ENCODE measurements at regions not wholly inside any gene's neighbourhood (a gene's known extent, or its start where the extent isn't known, plus 50 kb on each side); places are given as distances from the start of the nearest gene placed in this dataset.

DNA sequence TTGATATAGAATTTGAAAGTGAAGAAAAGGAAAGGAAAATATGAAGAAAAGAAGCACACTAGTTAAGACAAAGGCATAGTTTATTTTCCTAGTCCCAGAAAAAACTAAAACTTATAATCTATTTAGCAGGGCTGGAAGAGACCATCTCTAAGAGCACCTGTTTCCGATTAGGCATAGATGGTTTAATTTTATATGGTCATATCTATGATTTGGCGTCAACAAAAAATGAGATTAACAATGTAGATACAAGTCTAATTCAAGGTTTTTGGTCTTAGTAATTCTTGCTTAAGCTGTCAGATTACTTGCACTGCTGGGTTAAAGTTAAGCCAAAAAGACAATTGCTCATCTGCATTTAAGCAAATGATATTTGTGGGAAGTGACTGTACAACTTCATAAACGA, 502.5 kb upstream of the FSHR start:
- no peak for TF ChIP-seq POLR2A (IDR thresholded peaks at IDR 0.05)
- TF ChIP-seq, protein P1, sequence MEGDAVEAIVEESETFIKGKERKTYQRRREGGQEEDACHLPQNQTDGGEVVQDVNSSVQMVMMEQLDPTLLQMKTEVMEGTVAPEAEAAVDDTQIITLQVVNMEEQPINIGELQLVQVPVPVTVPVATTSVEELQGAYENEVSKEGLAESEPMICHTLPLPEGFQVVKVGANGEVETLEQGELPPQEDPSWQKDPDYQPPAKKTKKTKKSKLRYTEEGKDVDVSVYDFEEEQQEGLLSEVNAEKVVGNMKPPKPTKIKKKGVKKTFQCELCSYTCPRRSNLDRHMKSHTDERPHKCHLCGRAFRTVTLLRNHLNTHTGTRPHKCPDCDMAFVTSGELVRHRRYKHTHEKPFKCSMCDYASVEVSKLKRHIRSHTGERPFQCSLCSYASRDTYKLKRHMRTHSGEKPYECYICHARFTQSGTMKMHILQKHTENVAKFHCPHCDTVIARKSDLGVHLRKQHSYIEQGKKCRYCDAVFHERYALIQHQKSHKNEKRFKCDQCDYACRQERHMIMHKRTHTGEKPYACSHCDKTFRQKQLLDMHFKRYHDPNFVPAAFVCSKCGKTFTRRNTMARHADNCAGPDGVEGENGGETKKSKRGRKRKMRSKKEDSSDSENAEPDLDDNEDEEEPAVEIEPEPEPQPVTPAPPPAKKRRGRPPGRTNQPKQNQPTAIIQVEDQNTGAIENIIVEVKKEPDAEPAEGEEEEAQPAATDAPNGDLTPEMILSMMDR (IDR thresholded peaks at IDR 0.05) = no peak
